H1 (cell line): ENCODE measurements at regions not wholly inside any gene's neighbourhood (a gene's known extent, or its start where the extent isn't known, plus 50 kb on each side); places are given as distances from the start of the nearest gene placed in this dataset.
A peak's percentile ranks its signal among the peaks of the same experiment; 100 is the strongest.

Experiments
- CTCF ChIA-PET: fragments of 300-600 bp; sonication (Branson Sonifier 250); formaldehyde crosslinking; loops from one replicate; lab custom pipeline; 2021; ENCODE audit not compliant: partially characterized antibody; lab: Charles Lee
- POLR2A ChIA-PET: fragments of 300-600 bp; sonication (Branson Sonifier 250); formaldehyde crosslinking; loops from one replicate; lab custom pipeline; 2021; ENCODE audit warnings: inconsistent platforms; ENCODE audit not compliant: partially characterized antibody; lab: Charles Lee
- DNase-seq, 2 experiments: peaks; one replicate each; pipeline versions ENCODE4 v3.0.0 to v3.0.0-alpha.2; 2010 to 2022; ENCODE audit warnings: low spot score in 2 of 2, low read depth in 1 of 2, mixed read lengths in 1 of 2
- FAIRE-seq: peaks from 2 replicates; lab custom pipeline; 2011; peaks lifted over from hg19 to GRCh38; lab: Jason Lieb, UNC
- H2AFZ ChIP-seq: 2 replicates; pipeline ENCODE4 v1.8.1; 2012; ENCODE audit warnings: low read length, inconsistent platforms
- H2AK5ac ChIP-seq: 2 replicates; pipeline ENCODE4 v1.6.1; 2013; ENCODE audit warnings: low read depth, low read length
- H2BK120ac ChIP-seq: replicated peaks from 2 replicates; pipeline ENCODE3; 2013; ENCODE audit warnings: low read depth, low read length, inconsistent platforms
- H2BK12ac ChIP-seq: 2 replicates; pipeline ENCODE4 v1.6.1; 2013; ENCODE audit warnings: low read depth, low read length
- H2BK15ac ChIP-seq: 2 replicates; pipeline ENCODE4 v1.6.1; 2013; ENCODE audit warnings: low read length
- H2BK20ac ChIP-seq: 2 replicates; pipeline ENCODE4 v1.6.1; 2013; ENCODE audit warnings: low read length
- H2BK5ac ChIP-seq: 2 replicates; pipeline ENCODE4 v1.6.1; 2013; ENCODE audit warnings: low read depth, low read length
- H3K14ac ChIP-seq: 2 replicates; pipeline ENCODE4 v1.6.1; 2013; ENCODE audit warnings: inconsistent platforms; ENCODE audit not compliant: insufficient read length
- H3K18ac ChIP-seq: 2 replicates; pipeline ENCODE4 v1.6.1; 2013; ENCODE audit warnings: low read length; ENCODE audit errors: extremely low read depth
- H3K23ac ChIP-seq: 2 replicates; pipeline ENCODE4 v1.6.1; 2013; ENCODE audit warnings: inconsistent platforms; ENCODE audit not compliant: insufficient read length
- H3K23me2 ChIP-seq: 2 replicates; pipeline ENCODE4 v1.6.1; 2013; ENCODE audit warnings: low read depth, low read length
- H3K27ac ChIP-seq: 2 replicates; pipeline ENCODE4 v1.6.1; 2011; ENCODE audit warnings: low read depth, low read length, inconsistent platforms
- H3K27me3 ChIP-seq, 4 experiments: replicated peaks in 1 of 4; 1 replicate in 1 of 4; 2 replicates in 3 of 4; pipeline versions ENCODE4 v1.6.1 to v1.8.1; 2011 to 2013; ENCODE audit warnings: low read length in 3 of 4, mild to moderate bottlenecking in 3 of 4, inconsistent platforms in 2 of 4, mixed read lengths in 2 of 4, moderate library complexity in 1 of 4; ENCODE audit not compliant: control insufficient read depth in 3 of 4, insufficient read depth in 3 of 4; ENCODE audit errors: extremely low read depth in 1 of 4
- H3K36me3 ChIP-seq, 4 experiments: 2 replicates each; pipeline versions ENCODE4 v1.6.1 to v1.8.1; 2011 to 2013; ENCODE audit warnings: mild to moderate bottlenecking in 4 of 4, low read length in 3 of 4, moderate library complexity in 2 of 4, control low read depth in 1 of 4, inconsistent platforms in 1 of 4; ENCODE audit not compliant: insufficient read depth in 4 of 4, control insufficient read depth in 2 of 4
- H3K4ac ChIP-seq: replicated peaks from 2 replicates; pipeline ENCODE3; 2013; ENCODE audit warnings: low read length, low read depth, mixed read lengths, inconsistent platforms; ENCODE audit not compliant: insufficient read length
- H3K4me1 ChIP-seq, 4 experiments: replicated peaks in 1 of 4; 1 replicate in 1 of 4; 2 replicates in 3 of 4; pipeline versions ENCODE4 v1.6.1 to v1.8.1; 2011 to 2013; ENCODE audit warnings: low read length in 3 of 4, inconsistent platforms in 2 of 4, mixed read lengths in 1 of 4; ENCODE audit not compliant: insufficient read depth in 4 of 4, control insufficient read depth in 3 of 4
- H3K4me2 ChIP-seq, 2 experiments: 2 replicates each; pipeline versions ENCODE4 v1.6.1 to v1.8.1; 2011 to 2013; ENCODE audit warnings: low read depth in 2 of 2, low read length in 2 of 2, control low read depth in 1 of 2, inconsistent platforms in 1 of 2, mild to moderate bottlenecking in 1 of 2; ENCODE audit not compliant: insufficient read depth in 1 of 2
- H3K4me3 ChIP-seq, 4 experiments: fragments of 200-600, 300-600 bp in 1 of 4; sonication (generic), shearing (Covaris generic), sonication (Bioruptor Twin) in 1 of 4; 2 replicates each; pipeline versions ENCODE4 v1.5.1 to v1.8.1; 2011 to 2016; ENCODE audit warnings: low read length in 4 of 4, low read depth in 3 of 4, control low read depth in 2 of 4, inconsistent platforms in 2 of 4, mild to moderate bottlenecking in 2 of 4, mixed read lengths in 1 of 4, moderate library complexity in 1 of 4; ENCODE audit not compliant: insufficient read depth in 2 of 4; ENCODE audit errors: extremely low read depth in 1 of 4
- H3K56ac ChIP-seq: replicated peaks from 2 replicates; pipeline ENCODE3; 2013; ENCODE audit warnings: low read depth, mild to moderate bottlenecking, mixed read lengths, low read length, inconsistent platforms; ENCODE audit not compliant: insufficient read length
- H3K79me1 ChIP-seq: 2 replicates; pipeline ENCODE4 v1.6.1; 2013; ENCODE audit warnings: low read depth, low read length, control low read depth
- H3K79me2 ChIP-seq, 2 experiments: 2 replicates each; pipeline versions ENCODE4 v1.6.1 to v1.8.1; 2012 to 2013; ENCODE audit warnings: low read length in 2 of 2, mild to moderate bottlenecking in 2 of 2, inconsistent platforms in 1 of 2; ENCODE audit not compliant: insufficient read depth in 2 of 2, control insufficient read depth in 1 of 2
- H3K9ac ChIP-seq, 4 experiments: replicated peaks in 1 of 4; 1 replicate in 1 of 4; 2 replicates in 3 of 4; pipeline versions ENCODE4 v1.6.1 to v1.8.1; 2011 to 2013; ENCODE audit warnings: low read depth in 3 of 4, low read length in 3 of 4, control low read depth in 2 of 4, mild to moderate bottlenecking in 2 of 4, moderate library complexity in 2 of 4, inconsistent platforms in 1 of 4; ENCODE audit errors: extremely low read depth in 1 of 4
- H3K9me3 ChIP-seq, 2 experiments: 2 replicates each; pipeline versions ENCODE4 v1.6.1 to v1.8.1; 2012 to 2013; ENCODE audit warnings: mild to moderate bottlenecking in 2 of 2, moderate library complexity in 2 of 2, control low read depth in 1 of 2, inconsistent platforms in 1 of 2, low read depth in 1 of 2, low read length in 1 of 2, mixed read lengths in 1 of 2; ENCODE audit not compliant: insufficient read depth in 2 of 2
- H4K20me1 ChIP-seq, 2 experiments: replicated peaks in 1 of 2; 2 replicates each; pipeline versions ENCODE3 to v1.8.1; 2011 to 2013; ENCODE audit warnings: inconsistent platforms in 2 of 2, low read length in 2 of 2, mild to moderate bottlenecking in 1 of 2; ENCODE audit not compliant: insufficient read depth in 2 of 2, control insufficient read depth in 1 of 2
- H4K5ac ChIP-seq: 2 replicates; pipeline ENCODE4 v1.6.1; 2013; ENCODE audit warnings: low read length, low read depth, mixed read lengths, inconsistent platforms; ENCODE audit not compliant: insufficient read length
- H4K8ac ChIP-seq: 2 replicates; pipeline ENCODE4 v1.8.0; 2013; ENCODE audit warnings: mild to moderate bottlenecking, moderate library complexity, low read length, inconsistent platforms; ENCODE audit not compliant: insufficient read depth; ENCODE audit errors: extremely low read depth
- H4K91ac ChIP-seq: replicated peaks from 2 replicates; pipeline ENCODE3; 2013; ENCODE audit warnings: low read length, mixed read lengths, inconsistent platforms; ENCODE audit not compliant: insufficient read length
- ASH2L ChIP-seq: fragments of 200-600, 300-600 bp; sonication (generic); IDR thresholded peaks from one replicate; pipeline ENCODE4 v1.7.1; 2017; ENCODE audit warnings: low read length
- CHD1 ChIP-seq: IDR thresholded peaks from 2 replicates; pipeline ENCODE4 v1.6.1; 2012; ENCODE audit warnings: low read depth, low read length, improper control_type of control experiment
- EGR1 ChIP-seq: IDR thresholded peaks from 2 replicates; pipeline ENCODE4 v1.6.1; 2011; ENCODE audit warnings: low read depth, low read length, borderline replicate concordance
- EZH2 ChIP-seq: fragments of 200-600 bp; sonication (generic); IDR thresholded peaks from 2 replicates; pipeline ENCODE4 v1.7.1; 2012; ENCODE audit warnings: low read depth, mild to moderate bottlenecking, moderate library complexity, low read length, inconsistent platforms; ENCODE audit not compliant: severe bottlenecking
- POU5F1 ChIP-seq: IDR thresholded peaks from 2 replicates; pipeline ENCODE4 v1.6.1; 2011; ENCODE audit warnings: low read depth, mild to moderate bottlenecking, low read length, moderate library complexity
- SAP30 ChIP-seq: fragments of 300-600 bp; sonication (generic); IDR thresholded peaks from 2 replicates; pipeline ENCODE4 v1.7.1; 2012; ENCODE audit warnings: low read length, moderate library complexity, mild to moderate bottlenecking, inconsistent platforms; ENCODE audit not compliant: insufficient read depth, insufficient replicate concordance
- SP4 ChIP-seq: IDR thresholded peaks from 2 replicates; pipeline ENCODE4 v1.6.1; 2012; ENCODE audit warnings: low read length, inconsistent platforms
- TAF1 ChIP-seq: IDR thresholded peaks from 2 replicates; pipeline ENCODE4 v1.6.1; 2011; ENCODE audit warnings: mild to moderate bottlenecking, low read depth, low read length
- TAF7 ChIP-seq: optimal IDR thresholded peaks from 2 replicates; pipeline ENCODE3; 2011; ENCODE audit warnings: low read depth, mild to moderate bottlenecking, inconsistent platforms, low read length, moderate library complexity, borderline replicate concordance
- WGBS, 2 experiments: shearing (Covaris generic) in 1 of 2; methylation state at CpG; one replicate each; pipeline versions ENCODE4 v1.1.6 to v1.1.7; 2013 to 2015; ENCODE audit warnings: low lambda C conversion rate in 2 of 2, mixed read lengths in 2 of 2, inconsistent platforms in 1 of 2, low coverage in 1 of 2, missing lambda C conversion rate in 1 of 2; ENCODE audit not compliant: insufficient replicate concordance in 2 of 2, insufficient coverage in 1 of 2, insufficient read length in 1 of 2; ENCODE audit errors: extremely low coverage in 1 of 2, missing lambda C conversion rate in 1 of 2; 5-methylcytosine and 5-hydroxymethylcytosine counted together
- TF ChIP-seq, protein P1 (sequence below): IDR thresholded peaks from 2 replicates; pipeline ENCODE4 v1.6.1; 2011; ENCODE audit warnings: low read depth, mild to moderate bottlenecking, low read length; ENCODE audit not compliant: insufficient read depth

GRCh38 chr10:90088024-90088317, 386.6 kb downstream of the KIF20B start:
- Histone ChIP-seq H3K27me3 (no peaks in the 10 kb centered on the region), H2AK5ac (no peak overlapping the region), H3K79me1 (no peaks in the 10 kb centered on the region), H3K4ac (no peak overlapping the region), H3K23ac (no peak overlapping the region), H3K4me3 (peak overlapping the region in 1 of 4 experiments; percentile 19; a peak in 1 of 8 replicates), H2BK120ac (no peak overlapping the region), H3K18ac (no peak overlapping the region), H3K9ac (no peak overlapping the region), H3K9me3 (0 out of 4 replicates have a peak, but pooled peaks cover 0 to 4% of the 10 kb centered on the region in 2 experiments), H3K23me2 (no peaks in the 10 kb centered on the region; the same call in 1 of the 2 replicates), H2BK5ac (no peak overlapping the region), H2BK12ac (no peak overlapping the region), H2BK20ac (no peak overlapping the region), H3K79me2 (no peaks in the 10 kb centered on the region), H3K56ac (no peak overlapping the region), H2AFZ (no peak overlapping the region), H3K36me3 (0 out of 8 replicates have a peak, but pooled peaks cover 0 to 2% (median 0%) of the 10 kb centered on the region in 4 experiments), H3K4me2 (no peak overlapping the region), H4K5ac (no peak overlapping the region), H4K8ac (no peak overlapping the region), H3K27ac (no peak overlapping the region), H3K14ac (no peak overlapping the region), H3K4me1 (peaks cover 0 to 3% (median 2%) of the 10 kb centered on the region in 4 experiments; a peak in 4 of 7 replicates), H4K20me1 (no peaks in the 10 kb centered on the region), H2BK15ac (no peak overlapping the region), H4K91ac (no peak overlapping the region)
- WGBS, 2 experiments = 33% methylated on average over 4 of the region's 4 CpGs; no CpG with 5 or more reads in 1 of the 2 experiments
- FAIRE-seq (no peak), DNase-seq (no peak)
- TF ChIP-seq TAF1 = no peak
- no peak for TF ChIP-seq TAF7
- no peak for TF ChIP-seq CHD1
- TF ChIP-seq ASH2L = no peak
- TF ChIP-seq SAP30 = no peak
- TF ChIP-seq, protein P1, sequence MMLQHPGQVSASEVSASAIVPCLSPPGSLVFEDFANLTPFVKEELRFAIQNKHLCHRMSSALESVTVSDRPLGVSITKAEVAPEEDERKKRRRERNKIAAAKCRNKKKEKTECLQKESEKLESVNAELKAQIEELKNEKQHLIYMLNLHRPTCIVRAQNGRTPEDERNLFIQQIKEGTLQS = no peak
- no peak for TF ChIP-seq POU5F1
- TF ChIP-seq EGR1 = no peak
- TF ChIP-seq SP4 = no peak
- no peak for TF ChIP-seq EZH2
- POLR2A ChIA-PET = no interaction called here
- CTCF ChIA-PET = interaction anchor here (0.6 to 1.5 kb wide), 3 partner anchors 10 to 624 kb away, joined by 3 read pairs; no protein-coding TSS in a partner anchor
